Panc1 (cell line): ENCODE measurements at regions not wholly inside any gene's neighbourhood (a gene's known extent, or its start where the extent isn't known, plus 50 kb on each side); places are given as distances from the start of the nearest gene placed in this dataset.

Source experiments
- ATAC-seq: fragments of 200-7000 bp; cut with Tn5 transposase; 2 replicates; pipeline ENCODE4 v1.9.1; 2020; ENCODE audit warnings: mild to moderate bottlenecking, moderate library complexity
- BruUV-seq: library from RNA; stranded (reverse); fragments of 400-500 nt; replicated peaks from 2 replicates; lab custom pipeline; 2021; lab: Mats Ljungman, UMichigan
- CTCF ChIA-PET: fragments of 300-600 bp; sonication (Branson Sonifier 250); formaldehyde crosslinking; loops from one replicate; lab custom pipeline; 2022; ENCODE audit warnings: antibody characterized with exemption; lab: Charles Lee
- POLR2A ChIA-PET: fragments of 300-600 bp; sonication (Branson Sonifier 250); formaldehyde crosslinking; loops from one replicate; lab custom pipeline; 2022; ENCODE audit warnings: antibody characterized with exemption; lab: Charles Lee
- DNase-seq: peaks from one replicate; pipeline ENCODE4 v3.0.0-alpha.2; 2010; ENCODE audit warnings: low read depth, low spot score
- H3K27ac ChIP-seq: 2 replicates; pipeline ENCODE4 v1.5.1; 2011; ENCODE audit warnings: mild to moderate bottlenecking, low read length, inconsistent platforms
- H3K27me3 ChIP-seq: fragments of 200-500 bp; sonication (Bioruptor generic); 2 replicates; pipeline ENCODE4 v1.6.0; 2014; ENCODE audit warnings: low read length, inconsistent platforms; ENCODE audit not compliant: control insufficient read depth, insufficient read depth
- H3K36me3 ChIP-seq: fragments of 200-500 bp; sonication (Bioruptor generic); 2 replicates; pipeline ENCODE4 v1.5.1; 2014; ENCODE audit warnings: inconsistent platforms, mild to moderate bottlenecking, low read length, moderate library complexity; ENCODE audit not compliant: control insufficient read depth, insufficient read depth
- H3K4me1 ChIP-seq: 2 replicates; pipeline ENCODE4 v1.5.1; 2011; ENCODE audit warnings: inconsistent platforms, mild to moderate bottlenecking, low read length, moderate library complexity; ENCODE audit not compliant: control insufficient read depth, insufficient read depth
- H3K4me3 ChIP-seq, 2 experiments: 2 replicates each; pipeline ENCODE4 v1.5.1; 2011 to 2012; ENCODE audit warnings: low read depth in 2 of 2, low read length in 2 of 2, mild to moderate bottlenecking in 2 of 2, inconsistent platforms in 1 of 2, moderate library complexity in 1 of 2
- H3K9me3 ChIP-seq: fragments of 200-500 bp; sonication (Bioruptor generic); 2 replicates; pipeline ENCODE4 v1.5.1; 2014; ENCODE audit warnings: low read depth, mild to moderate bottlenecking, inconsistent platforms, low read length, moderate library complexity; ENCODE audit not compliant: control insufficient read depth, insufficient read depth
- CTCF ChIP-seq: fragments of 450-650 bp; IDR thresholded peaks from 2 replicates; pipeline ENCODE4 v1.5.1; 2017; ENCODE audit warnings: mild to moderate bottlenecking
- POLR2AphosphoS5 ChIP-seq: IDR thresholded peaks from 2 replicates; pipeline ENCODE4 v1.6.1; 2012; ENCODE audit warnings: mild to moderate bottlenecking, low read depth, low read length, moderate library complexity
- REST ChIP-seq, 2 experiments: IDR thresholded peaks; 2 replicates each; pipeline ENCODE4 v1.6.1; 2011 to 2012; ENCODE audit warnings: low read depth in 2 of 2, control low read depth in 1 of 2, low read length in 1 of 2, mild to moderate bottlenecking in 1 of 2, moderate library complexity in 1 of 2; ENCODE audit not compliant: insufficient read depth in 1 of 2
- SIN3A ChIP-seq: IDR thresholded peaks from 2 replicates; pipeline ENCODE4 v1.6.1; 2012; ENCODE audit warnings: low read depth, mild to moderate bottlenecking, low read length, moderate library complexity, borderline replicate concordance; ENCODE audit not compliant: insufficient read depth
- TCF7L2 ChIP-seq: IDR thresholded peaks from 2 replicates; pipeline ENCODE4 v1.6.1; 2011; ENCODE audit warnings: mild to moderate bottlenecking, low read depth, low read length, inconsistent platforms
- in situ Hi-C: cut with HindIII; loops from 2 replicates; pipeline ENCODE4 v1.10.0; 2016; ENCODE audit warnings: low sequenced_read_pairs, low pct_unique_long_range_greater_than_20kb
- intact Hi-C: fragments of 100-400 bp; cut with micrococcal nuclease; formaldehyde crosslinking; loops from one replicate; pipeline ENCODE4 v1.10.0; 2022; ENCODE audit not compliant: unreplicated experiment

- BruUV-seq, result no TSS peak
- in situ Hi-C loops, result no loop called here
- CTCF ChIA-PET, result no interaction called here
Measured at GRCh38 chr2:223273995-223274394, 222.0 kb downstream of the KCNE4 start.

GRCh38 chr2:223282221-223282620 is 230.2 kb downstream of the KCNE4 start:
- no peaks in the 10 kb centered on the region for H3K27me3 ChIP-seq
- ChIA-PET POLR2A (no interaction called here), CTCF (no interaction called here)
- no peaks in the 10 kb centered on the region for H3K9me3 ChIP-seq
- H3K27ac ChIP-seq, result no peak overlapping the region
- intact Hi-C loops, result no loop called here
- no peak for DNase-seq
- in situ Hi-C loops, result no loop called here
- no peak for TF ChIP-seq CTCF
- no peak for TF ChIP-seq POLR2AphosphoS5
- TF ChIP-seq SIN3A, result no peak
- TF ChIP-seq TCF7L2, result no peak
- TF ChIP-seq REST (IDR thresholded peaks at IDR 0.05; ENCODE audit: insufficient read depth in 1 of 2, low read depth in 2 of 2, low read length in 1 of 2), result no peak
- H3K36me3 ChIP-seq, result no peaks in the 10 kb centered on the region
- ATAC-seq, result no peak
- H3K4me1 ChIP-seq, result no peaks in the 10 kb centered on the region
- no peak overlapping the region for H3K4me3 ChIP-seq
- BruUV-seq, result no TSS peak

More at GRCh38 chr2:223273995-223274394, 222.0 kb downstream of the KCNE4 start:
- Histone ChIP-seq H3K4me3 (no peak overlapping the region), H3K27me3 (no peaks in the 10 kb centered on the region), H3K9me3 (no peaks in the 10 kb centered on the region), H3K27ac (no peak overlapping the region), H3K4me1 (no peaks in the 10 kb centered on the region), H3K36me3 (no peaks in the 10 kb centered on the region)
- TF ChIP-seq CTCF (no peak), REST (IDR thresholded peaks at IDR 0.05; ENCODE audit: insufficient read depth in 1 of 2, low read depth in 2 of 2, low read length in 1 of 2) (no peak), SIN3A (no peak), POLR2AphosphoS5 (no peak), TCF7L2 (no peak)
- POLR2A ChIA-PET, result no interaction called here
- intact Hi-C loops, result no loop called here
- ATAC-seq (no peak), DNase-seq (no peak)
